BLaER1 (cell line): ENCODE measurements at regions not wholly inside any gene's neighbourhood (a gene's known extent, or its start where the extent isn't known, plus 50 kb on each side); places are given as distances from the start of the nearest gene placed in this dataset.

Source experiments
- H3K27ac ChIP-seq: shearing (Covaris generic); formaldehyde crosslinking; 2 replicates; pipeline ENCODE4 v1.8.1; 2022
- H3K27me3 ChIP-seq: shearing (Covaris generic); formaldehyde crosslinking; 2 replicates; pipeline ENCODE4 v1.8.1; 2022
- H3K36me3 ChIP-seq: shearing (Covaris generic); formaldehyde crosslinking; 2 replicates; pipeline ENCODE4 v1.8.1; 2022
- H3K4me1 ChIP-seq: shearing (Covaris generic); formaldehyde crosslinking; 2 replicates; pipeline ENCODE4 v1.8.1; 2022
- H3K4me2 ChIP-seq: shearing (Covaris generic); formaldehyde crosslinking; 2 replicates; pipeline ENCODE4 v1.8.1; 2022
- H3K4me3 ChIP-seq: shearing (Covaris generic); formaldehyde crosslinking; 2 replicates; pipeline ENCODE4 v1.8.1; 2022
- H3K9ac ChIP-seq: shearing (Covaris generic); formaldehyde crosslinking; 2 replicates; pipeline ENCODE4 v1.8.1; 2022
- H3K9me3 ChIP-seq: shearing (Covaris generic); formaldehyde crosslinking; 2 replicates; pipeline ENCODE4 v1.8.1; 2022
- H4K20me1 ChIP-seq: shearing (Covaris generic); formaldehyde crosslinking; 2 replicates; pipeline ENCODE4 v1.8.1; 2022
- Cebpa-rat ChIP-seq: shearing (Covaris generic); IDR thresholded peaks from 2 replicates; pipeline ENCODE4 v1.8.1; 2022

GRCh38 chr22:48082284-48082683, 1319.8 kb downstream of the TBC1D22A start:
- no peak overlapping the region for H3K9ac ChIP-seq
- no peak for TF ChIP-seq Cebpa-rat
- H4K20me1 ChIP-seq, result peaks cover 19% of the 10 kb centered on the region
- H3K27me3 ChIP-seq, result peaks cover 8% of the 10 kb centered on the region; the same call in 1 of the 2 replicates
- H3K27ac ChIP-seq, result no peak overlapping the region
- H3K4me3 ChIP-seq, result no peak overlapping the region
- H3K4me2 ChIP-seq, result no peak overlapping the region
- no peaks in the 10 kb centered on the region for H3K9me3 ChIP-seq
- H3K36me3 ChIP-seq, result no peaks in the 10 kb centered on the region
- peaks cover 42% of the 10 kb centered on the region for H3K4me1 ChIP-seq

GRCh38 chr22:48081281-48081680, 1318.8 kb downstream of the TBC1D22A start:
- H3K27ac ChIP-seq, result no peak overlapping the region
- peaks cover 19% of the 10 kb centered on the region for H4K20me1 ChIP-seq
- H3K4me2 ChIP-seq, result no peak overlapping the region
- no peak overlapping the region for H3K9ac ChIP-seq
- no peak overlapping the region for H3K4me3 ChIP-seq
- peaks cover 50% of the 10 kb centered on the region for H3K4me1 ChIP-seq
- H3K36me3 ChIP-seq, result no peaks in the 10 kb centered on the region
- peaks cover 8% of the 10 kb centered on the region; the same call in 1 of the 2 replicates for H3K27me3 ChIP-seq
- no peaks in the 10 kb centered on the region for H3K9me3 ChIP-seq
- no peak for TF ChIP-seq Cebpa-rat

GRCh38 chr22:48080316-48081165, 1318.1 kb downstream of the TBC1D22A start:
- peaks cover 45% of the 10 kb centered on the region for H3K4me1 ChIP-seq
- no peaks in the 10 kb centered on the region for H3K9me3 ChIP-seq
- H3K27ac ChIP-seq, result no peak overlapping the region
- peaks cover 8% of the 10 kb centered on the region; the same call in 1 of the 2 replicates for H3K27me3 ChIP-seq
- peaks cover 19% of the 10 kb centered on the region for H4K20me1 ChIP-seq
- H3K4me2 ChIP-seq, result no peak overlapping the region
- no peak for TF ChIP-seq Cebpa-rat
- no peaks in the 10 kb centered on the region for H3K36me3 ChIP-seq
- no peak overlapping the region for H3K4me3 ChIP-seq
- H3K9ac ChIP-seq, result no peak overlapping the region

GRCh38 chr22:48079505-48080290, 1317.2 kb downstream of the TBC1D22A start:
- H3K4me2 ChIP-seq, result no peak overlapping the region
- H3K9me3 ChIP-seq, result no peaks in the 10 kb centered on the region
- no peaks in the 10 kb centered on the region for H3K36me3 ChIP-seq
- H3K4me1 ChIP-seq, result peaks cover 37% of the 10 kb centered on the region
- peaks cover 8% of the 10 kb centered on the region; the same call in 1 of the 2 replicates for H3K27me3 ChIP-seq
- H4K20me1 ChIP-seq, result peaks cover 15% of the 10 kb centered on the region
- no peak for TF ChIP-seq Cebpa-rat
- H3K27ac ChIP-seq, result no peak overlapping the region
- no peak overlapping the region for H3K9ac ChIP-seq
- no peak overlapping the region for H3K4me3 ChIP-seq

- Histone ChIP-seq H3K27ac (no peak overlapping the region), H3K36me3 (no peaks in the 10 kb centered on the region), H4K20me1 (peaks cover 6% of the 10 kb centered on the region), H3K27me3 (peaks cover 8% of the 10 kb centered on the region; the same call in 1 of the 2 replicates), H3K4me3 (no peak overlapping the region), H3K9me3 (no peaks in the 10 kb centered on the region), H3K9ac (no peak overlapping the region), H3K4me2 (peak overlapping the region; percentile 6), H3K4me1 (peaks cover 28% of the 10 kb centered on the region)
- TF ChIP-seq Cebpa-rat, result no peak
These were observed 1316.4 kb downstream of the TBC1D22A start for GRCh38 chr22:48078825-48079224.

- Histone ChIP-seq H3K4me3 (no peak overlapping the region), H3K4me1 (peaks cover 20% of the 10 kb centered on the region), H3K4me2 (peak overlapping the region; percentile 15; the same call in 1 of the 2 replicates), H3K27ac (no peak overlapping the region), H3K27me3 (no peaks in the 10 kb centered on the region), H3K9me3 (no peaks in the 10 kb centered on the region), H3K9ac (no peak overlapping the region), H4K20me1 (no peaks in the 10 kb centered on the region), H3K36me3 (no peaks in the 10 kb centered on the region)
- no peak for TF ChIP-seq Cebpa-rat
These were observed 1315.2 kb downstream of the TBC1D22A start for GRCh38 chr22:48077699-48078098.

GRCh38 chr22:48076008-48076407, 1313.6 kb downstream of the TBC1D22A start:
- peaks cover 36% of the 10 kb centered on the region for H3K4me1 ChIP-seq

GRCh38 chr22:48075604-48076003, 1313.2 kb downstream of the TBC1D22A start:
- Histone ChIP-seq H3K27ac (no peak overlapping the region), H4K20me1 (no peaks in the 10 kb centered on the region), H3K36me3 (no peaks in the 10 kb centered on the region), H3K4me1 (peaks cover 36% of the 10 kb centered on the region), H3K9me3 (no peaks in the 10 kb centered on the region), H3K9ac (no peak overlapping the region), H3K27me3 (no peaks in the 10 kb centered on the region), H3K4me3 (no peak overlapping the region), H3K4me2 (no peak overlapping the region)
- TF ChIP-seq Cebpa-rat, result no peak

More at GRCh38 chr22:48076008-48076407, 1313.6 kb downstream of the TBC1D22A start:
- Histone ChIP-seq H3K27ac (no peak overlapping the region), H3K36me3 (no peaks in the 10 kb centered on the region), H3K4me2 (peak overlapping the region; percentile 36; the same call in 1 of the 2 replicates), H4K20me1 (no peaks in the 10 kb centered on the region), H3K27me3 (no peaks in the 10 kb centered on the region), H3K9me3 (no peaks in the 10 kb centered on the region), H3K4me3 (no peak overlapping the region), H3K9ac (no peak overlapping the region)
- no peak for TF ChIP-seq Cebpa-rat

- Histone ChIP-seq H4K20me1 (no peaks in the 10 kb centered on the region), H3K27ac (no peak overlapping the region), H3K27me3 (no peaks in the 10 kb centered on the region), H3K9me3 (peaks cover 8% of the 10 kb centered on the region; the same call in 1 of the 2 replicates), H3K36me3 (no peaks in the 10 kb centered on the region), H3K4me2 (no peak overlapping the region), H3K4me3 (no peak overlapping the region), H3K9ac (no peak overlapping the region), H3K4me1 (peaks cover 36% of the 10 kb centered on the region)
- TF ChIP-seq Cebpa-rat, result no peak
These were observed 1310.3 kb downstream of the TBC1D22A start for GRCh38 chr22:48072777-48073176.
